Mononuclear cell (primary cell): ENCODE measurements at regions not wholly inside any gene's neighbourhood (a gene's known extent, or its start where the extent isn't known, plus 50 kb on each side); places are given as distances from the start of the nearest gene placed in this dataset.
"Not testable (repeated sequence)": the region's sequence is repeated elsewhere in the genome, so short reads cannot be mapped to it uniquely, and the experiment has no call there.

Source experiments
- H3K27me3 ChIP-seq: 2 replicates; pipeline ENCODE4 v1.6.0; 2011; ENCODE audit warnings: low read length, control low read depth; ENCODE audit not compliant: insufficient read depth
- H3K4me1 ChIP-seq: 2 replicates; pipeline ENCODE4 v1.5.1; 2011; ENCODE audit warnings: mild to moderate bottlenecking, low read length, control low read depth; ENCODE audit not compliant: insufficient read depth
- H3K4me3 ChIP-seq: 2 replicates; pipeline ENCODE4 v1.5.1; 2011; ENCODE audit warnings: mild to moderate bottlenecking, low read length, moderate library complexity
- H3K9me3 ChIP-seq: 2 replicates; pipeline ENCODE4 v1.5.1; 2011; ENCODE audit warnings: low read depth, mild to moderate bottlenecking, control low read depth, low read length

DNA sequence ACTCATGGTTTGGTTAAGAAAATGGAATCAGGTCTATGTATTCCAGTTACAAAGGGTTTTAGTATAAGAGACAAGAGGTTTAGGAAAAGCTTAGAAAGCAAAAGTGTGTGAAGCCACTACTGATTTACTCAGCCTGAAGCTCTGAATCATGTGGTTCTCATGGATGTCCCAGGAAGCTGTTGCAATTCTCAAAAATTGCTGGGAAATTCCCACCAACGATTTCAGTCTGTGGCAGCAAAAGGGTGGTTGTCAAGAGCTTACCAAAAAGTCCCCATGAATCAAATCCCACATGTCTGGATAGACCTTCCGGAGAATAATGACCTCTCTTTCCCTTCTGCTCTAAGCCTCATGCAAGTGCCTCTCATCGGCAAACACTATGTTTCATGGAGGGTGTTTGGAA is 929.9 kb downstream of the TLE4 start:
- no peaks in the 10 kb centered on the region for H3K4me1 ChIP-seq
- H3K27me3 ChIP-seq = no peaks in the 10 kb centered on the region
- H3K9me3 ChIP-seq = no peaks in the 10 kb centered on the region
- no peak overlapping the region for H3K4me3 ChIP-seq

DNA sequence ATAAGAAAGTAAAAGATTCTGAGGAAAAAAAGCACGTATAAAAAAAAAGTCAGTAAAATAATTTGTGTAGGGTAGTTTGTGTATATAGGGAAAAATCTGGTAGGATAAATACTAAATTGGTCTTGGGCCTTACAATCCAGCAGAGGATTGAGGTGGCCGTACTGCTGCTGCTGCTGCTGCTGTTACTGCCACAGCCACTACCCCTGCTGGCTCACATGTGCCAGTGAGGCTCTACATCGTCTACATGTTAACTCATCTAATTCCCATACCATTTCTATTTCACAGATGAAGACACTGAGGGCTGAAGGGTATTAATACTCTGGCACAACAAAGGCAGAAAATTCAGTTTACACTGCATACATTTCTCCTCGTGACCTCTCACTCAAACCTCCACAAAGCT is 928.5 kb downstream of the TLE4 start:
- H3K9me3 ChIP-seq = no peaks in the 10 kb centered on the region
- no peaks in the 10 kb centered on the region for H3K27me3 ChIP-seq
- no peaks in the 10 kb centered on the region for H3K4me1 ChIP-seq
- no peak overlapping the region for H3K4me3 ChIP-seq

DNA sequence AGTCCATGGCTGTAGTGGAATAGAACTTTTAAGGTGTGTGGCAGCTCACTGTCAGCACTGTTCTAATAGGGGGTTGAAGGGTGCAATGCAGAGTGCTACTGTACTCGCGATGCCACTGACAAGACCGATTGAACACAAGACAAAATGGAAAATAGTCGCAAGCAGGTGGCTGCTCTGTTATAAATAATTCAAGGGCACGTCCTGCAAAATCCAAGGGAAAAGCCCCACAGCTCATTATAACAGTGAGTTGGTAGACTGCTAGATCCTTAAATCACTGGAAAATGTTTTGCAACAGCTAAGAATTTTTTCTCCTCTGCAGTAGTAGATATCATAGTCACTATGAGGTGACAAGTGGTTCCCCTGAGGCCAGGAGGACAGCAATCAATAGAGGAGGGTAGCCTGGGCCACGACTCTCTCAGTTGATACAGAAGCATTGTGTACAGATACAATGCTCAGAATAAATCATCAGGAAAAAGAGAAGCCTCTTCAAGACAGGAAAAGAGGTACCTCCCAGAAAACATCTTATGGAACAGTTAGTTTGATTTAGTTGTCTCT is 926.3 kb downstream of the TLE4 start:
- Histone ChIP-seq H3K4me3 (no peak overlapping the region), H3K27me3 (no peaks in the 10 kb centered on the region), H3K4me1 (no peaks in the 10 kb centered on the region), H3K9me3 (no peaks in the 10 kb centered on the region)

DNA sequence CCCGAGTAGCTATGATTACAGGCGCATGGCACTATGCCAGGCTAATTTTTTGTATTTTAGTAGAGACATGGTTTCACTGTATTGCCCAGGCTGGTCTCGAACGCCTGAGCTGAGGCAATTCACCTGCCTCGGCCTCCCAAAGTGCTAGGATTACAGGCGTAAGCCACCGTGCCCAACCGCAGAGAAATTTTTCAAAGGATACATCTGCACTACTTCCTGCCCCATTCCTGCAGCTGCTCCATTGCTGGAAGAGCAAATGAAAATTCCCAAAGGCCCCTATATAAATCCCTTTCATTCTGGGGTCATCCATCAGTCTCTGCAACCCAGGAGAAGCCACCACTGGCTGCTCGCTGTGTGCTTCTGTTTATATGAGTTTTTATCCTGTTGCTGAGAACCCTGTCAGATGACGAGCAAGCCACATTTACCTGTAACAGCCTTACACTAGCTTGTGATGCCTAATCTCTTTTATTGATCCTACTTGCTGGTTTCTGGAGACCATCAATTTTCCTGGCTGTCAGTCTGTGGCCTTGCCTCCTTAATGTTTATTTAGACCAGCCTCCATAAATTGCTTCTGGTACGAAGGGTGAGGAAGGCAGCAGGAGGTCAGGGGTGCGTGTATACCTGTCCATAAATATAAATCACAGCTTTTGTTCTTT is 925.3 kb downstream of the TLE4 start:
- Histone ChIP-seq H3K9me3 (no peaks in the 10 kb centered on the region), H3K4me3 (no peak overlapping the region), H3K4me1 (no peaks in the 10 kb centered on the region), H3K27me3 (no peaks in the 10 kb centered on the region)

DNA sequence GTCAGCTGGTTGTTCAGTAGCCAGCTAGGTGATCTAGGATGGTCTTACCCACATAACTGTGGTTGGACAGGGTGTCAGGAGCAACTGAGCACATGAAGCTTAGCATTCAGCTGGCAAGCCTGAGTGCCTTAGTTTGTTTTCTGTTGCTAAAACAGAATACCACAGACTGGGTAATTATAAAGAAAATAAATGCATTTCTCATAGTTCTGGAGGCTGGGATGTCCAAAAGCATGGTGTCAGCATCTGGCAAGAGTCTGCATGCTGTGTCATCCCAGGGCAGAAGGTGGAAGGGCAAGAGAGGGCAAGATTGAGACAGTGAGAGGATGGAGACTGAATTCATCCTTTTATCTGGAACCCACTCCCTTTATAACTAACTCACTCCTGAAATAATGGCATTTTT is 921.5 kb downstream of the TLE4 start:
- H3K27me3 ChIP-seq = no peaks in the 10 kb centered on the region
- no peak overlapping the region for H3K4me3 ChIP-seq

DNA sequence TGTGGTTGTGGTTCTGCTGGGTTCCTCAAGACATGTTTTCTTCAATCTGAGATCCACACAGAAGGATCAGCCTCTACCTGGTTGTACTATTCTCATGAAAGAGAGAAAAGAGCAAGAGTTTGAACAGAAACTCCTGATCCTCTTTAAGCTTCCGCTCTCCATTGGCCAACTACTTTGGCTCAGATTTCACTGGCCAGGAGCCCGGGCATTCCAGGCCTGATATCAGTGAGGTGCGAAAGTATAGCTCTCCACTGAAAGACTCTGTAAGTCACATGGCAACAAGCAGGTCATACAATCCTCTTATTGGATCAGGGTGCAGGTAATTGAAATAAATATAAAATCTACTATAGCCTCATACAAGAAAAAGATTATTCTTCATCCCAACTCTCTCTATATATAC is 920.5 kb downstream of the TLE4 start:
- Histone ChIP-seq H3K4me1 (no peaks in the 10 kb centered on the region), H3K9me3 (no peaks in the 10 kb centered on the region), H3K27me3 (no peaks in the 10 kb centered on the region), H3K4me3 (no peak overlapping the region)

More for the DNA sequence above, 921.5 kb downstream of the TLE4 start:
- Histone ChIP-seq H3K4me1 (no peaks in the 10 kb centered on the region), H3K9me3 (no peaks in the 10 kb centered on the region)

DNA sequence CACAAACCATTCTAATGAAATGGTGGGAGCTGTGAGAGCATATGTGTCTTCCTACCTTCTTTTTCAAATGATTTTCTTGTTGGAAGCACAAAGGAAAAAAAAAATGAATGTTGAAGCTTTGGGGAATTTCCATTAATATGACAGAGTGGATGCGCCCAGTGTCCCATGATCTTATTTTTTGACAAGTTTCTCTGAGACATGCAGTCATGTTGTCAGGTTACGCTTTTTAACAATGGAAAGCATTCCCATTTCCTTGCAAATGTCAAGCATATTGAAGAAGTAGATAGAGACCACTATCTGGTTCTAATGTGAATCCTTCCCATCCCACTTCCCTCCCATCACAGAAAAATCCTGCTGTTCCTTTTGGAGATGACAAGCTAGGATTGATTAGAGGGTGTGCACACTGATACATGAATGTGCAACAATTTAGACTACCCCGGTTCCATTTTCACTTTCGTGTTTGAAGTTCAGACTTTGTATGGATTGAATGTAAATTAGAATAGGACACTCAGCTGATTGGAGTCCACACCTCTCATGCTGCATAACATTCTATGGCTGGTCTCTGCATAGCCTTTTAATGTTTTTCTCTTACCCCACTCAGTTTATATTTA is 919.4 kb downstream of the TLE4 start:
- no peak overlapping the region for H3K4me3 ChIP-seq

DNA sequence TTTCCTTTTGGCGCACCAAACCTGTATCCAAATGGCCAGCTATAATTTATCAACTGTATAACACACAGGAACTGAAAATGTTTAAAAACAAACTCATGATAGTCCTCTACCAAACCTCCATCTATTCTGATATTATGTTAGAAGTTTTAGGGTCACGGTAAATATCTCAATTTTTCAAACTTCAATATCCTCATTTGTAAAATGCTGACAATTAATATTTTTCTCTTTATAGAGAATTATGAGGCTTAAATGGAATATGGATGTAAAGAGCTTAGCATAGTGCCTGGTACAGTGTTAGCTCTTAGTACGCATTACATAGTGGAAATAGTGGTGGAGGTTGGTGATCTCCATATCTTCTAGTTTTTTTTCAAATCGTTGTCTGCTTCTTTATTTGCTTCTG is 917.6 kb downstream of the TLE4 start:
- Histone ChIP-seq H3K9me3 (no peaks in the 10 kb centered on the region), H3K4me3 (no peak overlapping the region), H3K4me1 (no peaks in the 10 kb centered on the region), H3K27me3 (no peaks in the 10 kb centered on the region)

More for the DNA sequence above, 919.4 kb downstream of the TLE4 start:
- no peaks in the 10 kb centered on the region for H3K27me3 ChIP-seq
- no peaks in the 10 kb centered on the region for H3K4me1 ChIP-seq
- H3K9me3 ChIP-seq = no peaks in the 10 kb centered on the region

DNA sequence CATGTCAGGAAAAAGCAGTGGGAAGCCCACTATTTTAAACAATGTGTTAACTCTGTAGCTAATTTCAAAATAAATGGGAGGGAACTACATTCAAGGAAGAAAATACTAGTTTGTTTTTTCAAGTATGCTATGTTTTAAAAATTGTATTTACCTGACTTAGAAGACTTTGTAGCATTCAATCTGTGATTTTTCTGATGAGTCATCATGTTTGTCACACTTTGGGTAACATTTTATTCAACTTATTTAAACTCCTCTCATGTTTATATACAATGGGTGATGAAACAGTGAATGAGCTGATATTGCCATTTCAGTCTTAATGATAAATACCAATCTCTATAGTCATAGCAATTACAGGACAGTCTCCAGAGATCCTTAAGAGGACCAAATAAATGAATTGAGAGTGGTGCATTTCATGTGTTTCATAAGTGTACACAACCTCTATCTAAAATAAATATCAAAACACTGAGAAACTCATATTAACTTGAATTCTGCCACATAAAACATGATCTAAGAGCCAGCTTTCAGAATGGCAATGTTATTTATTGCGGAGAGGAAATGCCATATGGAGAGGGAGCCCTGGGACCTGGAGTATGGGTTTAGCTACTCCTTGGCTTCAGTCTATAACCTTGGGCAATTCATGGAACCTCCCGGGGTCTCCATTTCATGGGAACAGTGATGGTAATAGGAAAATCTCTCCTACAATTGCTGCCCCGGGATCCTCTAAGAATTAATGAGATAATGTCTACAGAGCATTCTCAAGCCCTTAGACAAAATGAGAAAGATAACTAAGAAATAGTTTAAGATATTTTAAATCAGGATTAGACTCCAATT is 913.9 kb downstream of the TLE4 start:
- no peaks in the 10 kb centered on the region for H3K4me1 ChIP-seq
- no peaks in the 10 kb centered on the region for H3K27me3 ChIP-seq
- no peak overlapping the region for H3K4me3 ChIP-seq
- H3K9me3 ChIP-seq = peaks cover 12% of the 10 kb centered on the region

DNA sequence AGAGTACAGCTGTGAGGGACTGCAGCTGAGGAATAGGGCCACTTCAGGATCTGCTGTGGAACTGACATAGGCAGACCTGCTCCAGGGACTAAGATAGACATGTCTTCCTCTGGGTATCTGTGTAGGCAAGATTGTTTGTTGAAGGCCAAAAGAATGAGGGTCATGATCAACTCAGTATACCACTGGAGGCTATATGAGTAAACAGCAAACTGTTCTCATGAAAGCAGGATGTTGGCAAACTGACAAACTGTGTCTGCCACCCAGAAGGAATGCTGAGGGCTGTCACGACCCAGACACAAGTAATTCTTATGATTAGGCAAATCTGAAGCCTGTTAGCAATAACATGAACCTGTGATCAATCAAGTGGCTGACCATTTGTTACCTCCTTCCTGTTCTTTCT is 910.5 kb downstream of the TLE4 start:
- not testable (repeated sequence) for H3K27me3 ChIP-seq, H3K4me3 ChIP-seq, H3K4me1 ChIP-seq
- peaks cover 15% of the 10 kb centered on the region for H3K9me3 ChIP-seq

DNA sequence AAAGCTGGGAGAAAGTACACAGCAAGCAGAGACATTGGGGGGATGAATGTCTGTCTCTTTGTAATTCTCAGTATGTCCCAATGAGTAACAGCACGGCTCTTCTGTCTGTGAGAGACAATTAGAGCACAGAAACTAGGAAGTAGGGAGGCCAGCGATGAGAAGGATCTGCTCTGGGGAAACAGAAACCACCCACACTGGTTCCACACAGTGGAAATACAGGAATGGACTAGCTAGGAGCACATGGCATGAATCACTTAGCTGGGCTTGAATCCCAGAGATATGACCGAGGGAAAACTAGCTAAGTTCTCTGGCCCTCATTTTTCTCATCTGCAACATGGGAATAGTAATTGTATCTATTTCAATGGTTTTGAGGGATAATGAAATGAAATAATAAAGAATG is 895.9 kb downstream of the TLE4 start:
- Histone ChIP-seq H3K27me3 (no peaks in the 10 kb centered on the region), H3K4me1 (no peaks in the 10 kb centered on the region), H3K4me3 (no peak overlapping the region), H3K9me3 (peaks cover 6% of the 10 kb centered on the region)

DNA sequence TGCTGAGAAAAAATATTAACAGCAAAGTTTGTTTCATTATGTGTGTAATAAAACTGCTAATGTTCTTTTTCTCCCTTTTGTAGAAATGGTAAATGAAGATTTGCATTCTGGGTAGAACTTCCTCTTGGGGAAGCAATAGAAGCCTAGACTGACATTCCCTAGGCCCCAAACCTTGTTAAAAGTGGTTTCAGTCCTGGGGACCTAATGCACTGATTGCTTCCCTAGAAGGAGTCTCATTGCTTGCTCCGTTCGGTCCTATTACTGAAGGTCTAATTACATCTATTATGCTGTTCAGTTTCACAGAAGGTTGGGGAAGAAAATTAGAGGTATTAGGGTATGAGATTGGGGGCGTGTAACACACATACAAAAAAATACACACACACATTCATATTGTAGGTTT is 893.8 kb downstream of the TLE4 start:
- H3K9me3 ChIP-seq = peaks cover 6% of the 10 kb centered on the region
- H3K4me1 ChIP-seq = no peaks in the 10 kb centered on the region
- no peaks in the 10 kb centered on the region for H3K27me3 ChIP-seq
- H3K4me3 ChIP-seq = no peak overlapping the region

DNA sequence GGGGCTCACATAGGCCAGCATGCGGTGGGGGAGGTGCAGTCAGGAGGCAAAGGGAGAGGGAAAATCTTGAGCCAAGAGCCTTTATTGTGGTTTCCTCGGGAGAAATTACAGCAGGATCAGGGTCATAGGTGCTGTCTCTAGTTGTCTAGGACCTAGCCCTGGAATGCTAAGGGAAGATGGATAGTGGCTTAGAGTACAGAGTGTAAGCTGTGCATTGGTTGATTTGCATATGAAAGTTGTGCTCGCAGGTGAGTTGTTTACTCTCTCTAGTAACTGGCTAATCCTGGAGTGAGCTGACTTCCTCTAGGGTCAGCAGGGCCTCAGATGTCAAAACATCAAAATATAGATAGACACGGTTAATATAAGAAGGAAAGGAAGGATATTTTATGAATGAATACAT is 877.7 kb downstream of the TLE4 start:
- Histone ChIP-seq H3K9me3 (no peaks in the 10 kb centered on the region), H3K4me3 (no peak overlapping the region), H3K4me1 (no peaks in the 10 kb centered on the region), H3K27me3 (no peaks in the 10 kb centered on the region)

DNA sequence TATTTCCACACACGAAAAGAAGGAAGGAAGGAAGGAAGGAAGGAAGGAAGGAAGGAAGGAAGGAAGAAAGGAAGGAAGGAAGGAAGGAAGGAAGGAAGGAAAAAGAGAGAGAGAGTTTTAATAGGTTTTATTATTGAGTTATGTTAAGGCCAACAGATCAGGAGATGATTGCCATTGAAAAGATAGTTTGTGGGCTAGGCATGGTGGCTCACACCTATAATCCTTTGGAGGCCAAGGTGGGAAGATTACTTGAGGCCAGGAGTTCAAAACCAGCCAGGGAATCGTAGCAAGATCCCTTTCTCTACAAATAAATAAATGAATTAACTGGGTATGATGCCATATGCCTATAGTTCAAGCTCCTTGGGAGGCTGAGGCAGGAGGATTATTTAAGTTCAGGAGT is 877.2 kb downstream of the TLE4 start:
- Histone ChIP-seq H3K9me3 (no peaks in the 10 kb centered on the region), H3K4me3 (no peak overlapping the region), H3K27me3 (no peaks in the 10 kb centered on the region), H3K4me1 (no peaks in the 10 kb centered on the region)

DNA sequence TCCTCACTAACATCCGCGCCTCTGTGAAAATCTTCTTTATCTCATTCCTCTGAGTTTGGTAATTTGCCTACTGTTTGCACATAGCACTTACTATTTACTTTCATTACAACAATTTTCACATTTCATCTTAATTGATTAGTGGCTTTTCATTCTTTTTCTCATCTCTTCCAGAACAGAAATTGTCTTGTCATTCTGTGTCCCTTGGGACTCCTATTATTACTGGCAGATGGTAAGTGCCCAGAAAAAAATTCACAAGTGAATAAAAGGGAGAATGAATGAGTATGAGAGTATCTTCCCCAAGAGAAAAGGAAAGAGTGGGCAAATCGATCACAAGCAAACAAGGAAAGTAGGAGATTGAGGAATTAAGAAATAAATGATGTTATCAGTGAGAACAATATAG is 876.1 kb downstream of the TLE4 start:
- H3K9me3 ChIP-seq = no peaks in the 10 kb centered on the region
- H3K27me3 ChIP-seq = no peaks in the 10 kb centered on the region

More for the DNA sequence above, 876.1 kb downstream of the TLE4 start:
- Histone ChIP-seq H3K4me3 (no peak overlapping the region), H3K4me1 (no peaks in the 10 kb centered on the region)
